Brain microvascular endothelial cell (primary cell): ENCODE measurements at regions not wholly inside any gene's neighbourhood (a gene's known extent, or its start where the extent isn't known, plus 50 kb on each side); places are given as distances from the start of the nearest gene placed in this dataset.

Source experiments
- DNase-seq: peaks from one replicate; pipeline ENCODE4 v3.0.0-alpha.2; 2020
- H3K27ac ChIP-seq: fragments of 250-450 bp; sonication (Bioruptor Pico); 2 replicates; pipeline ENCODE4 v1.5.1; 2020; ENCODE audit warnings: mild to moderate bottlenecking, moderate library complexity
- H3K27me3 ChIP-seq: fragments of 250-450 bp; sonication (Bioruptor Pico); replicated peaks from 2 replicates; pipeline ENCODE4 v1.5.1; 2020; ENCODE audit warnings: mild to moderate bottlenecking
- H3K36me3 ChIP-seq: fragments of 250-450 bp; sonication (Bioruptor Pico); replicated peaks from 2 replicates; pipeline ENCODE4 v1.5.1; 2020; ENCODE audit warnings: mild to moderate bottlenecking
- H3K4me3 ChIP-seq: 2 replicates; pipeline ENCODE4 v1.5.1; 2011; ENCODE audit warnings: low read depth, mild to moderate bottlenecking, control low read depth, low read length, moderate library complexity
- CTCF ChIP-seq: IDR thresholded peaks from 2 replicates; pipeline ENCODE4 v1.5.1; 2011; ENCODE audit warnings: low read depth, mild to moderate bottlenecking, moderate library complexity, low read length, control low read depth, inconsistent platforms; ENCODE audit errors: missing control alignments
- in situ Hi-C: cut with HindIII; loops from 2 replicates; pipeline ENCODE4 v1.10.0; 2017; ENCODE audit warnings: low sequenced_read_pairs, low pct_ligation_motif_present

GRCh38 chr12:132407992-132408391, 78.6 kb upstream of the GALNT9 start:
- Histone ChIP-seq H3K36me3 (no peaks in the 10 kb centered on the region), H3K27ac (no peak overlapping the region), H3K27me3 (peaks cover 23% of the 10 kb centered on the region), H3K4me3 (no peak overlapping the region)
- in situ Hi-C loops, result no loop called here
- TF ChIP-seq CTCF, result no peak
- DNase-seq, result no peak

- H3K27me3 ChIP-seq, result peaks cover 27% of the 10 kb centered on the region
- no peaks in the 10 kb centered on the region for H3K36me3 ChIP-seq
- no peak overlapping the region for H3K4me3 ChIP-seq
- TF ChIP-seq CTCF, result no peak
- no peak overlapping the region for H3K27ac ChIP-seq
- in situ Hi-C loops, result no loop called here
- DNase-seq, result no peak
Measured at GRCh38 chr12:132407451-132407961, 78.1 kb upstream of the GALNT9 start.

GRCh38 chr12:132406493-132407450, 77.4 kb upstream of the GALNT9 start:
- H3K36me3 ChIP-seq, result no peaks in the 10 kb centered on the region
- peaks cover 27% of the 10 kb centered on the region for H3K27me3 ChIP-seq
- no peak overlapping the region for H3K27ac ChIP-seq
- in situ Hi-C loops, result no loop called here
- DNase-seq, result no peak
- no peak overlapping the region for H3K4me3 ChIP-seq
- TF ChIP-seq CTCF, result no peak

- in situ Hi-C loops, result no loop called here
- Histone ChIP-seq H3K36me3 (no peaks in the 10 kb centered on the region), H3K27me3 (peaks cover 30% of the 10 kb centered on the region), H3K27ac (no peak overlapping the region), H3K4me3 (no peak overlapping the region)
- no peak for TF ChIP-seq CTCF
- no peak for DNase-seq
Measured at GRCh38 chr12:132405742-132406251, 76.4 kb upstream of the GALNT9 start.

- in situ Hi-C loops, result no loop called here
- H3K27ac ChIP-seq, result no peak overlapping the region
- no peak for DNase-seq
- peaks cover 32% of the 10 kb centered on the region for H3K27me3 ChIP-seq
- H3K4me3 ChIP-seq, result no peak overlapping the region
- no peak for TF ChIP-seq CTCF
- H3K36me3 ChIP-seq, result no peaks in the 10 kb centered on the region
Measured at GRCh38 chr12:132404951-132405741, 75.8 kb upstream of the GALNT9 start.
